HG02973 (cell line): ENCODE measurements at regions not wholly inside any gene's neighbourhood (a gene's known extent, or its start where the extent isn't known, plus 50 kb on each side); places are given as distances from the start of the nearest gene placed in this dataset.

Source experiments
- ATAC-seq: cut with Tn5 transposase; IDR thresholded peaks from one replicate; pipeline ENCODE4 v1.9.1; 2021; ENCODE audit warnings: moderate library complexity; ENCODE audit not compliant: unreplicated experiment

- ATAC-seq = no peak
Measured at GRCh38 chr14:40213701-40214100, 781.5 kb upstream of the FBXO33 start.

GRCh38 chr14:40204441-40205175 lies 772.4 kb upstream of the FBXO33 start:
- no peak for ATAC-seq

- no peak for ATAC-seq
Measured at GRCh38 chr14:40199101-40199500, 766.9 kb upstream of the FBXO33 start.

- ATAC-seq = no peak
Measured at GRCh38 chr14:40197344-40197743, 765.1 kb upstream of the FBXO33 start.

- ATAC-seq = no peak
Measured at GRCh38 chr14:40188006-40188405, 755.8 kb upstream of the FBXO33 start.

GRCh38 chr14:40164083-40164482 lies 731.9 kb upstream of the FBXO33 start:
- no peak for ATAC-seq

GRCh38 chr14:40139657-40140056 lies 707.4 kb upstream of the FBXO33 start:
- no peak for ATAC-seq

GRCh38 chr14:40133463-40133862 lies 701.2 kb upstream of the FBXO33 start:
- no peak for ATAC-seq

GRCh38 chr14:40129159-40129558 lies 696.9 kb upstream of the FBXO33 start:
- no peak for ATAC-seq

- ATAC-seq = no peak
Measured at GRCh38 chr14:40123816-40124215, 691.6 kb upstream of the FBXO33 start.

GRCh38 chr14:40122968-40123648 lies 690.9 kb upstream of the FBXO33 start:
- ATAC-seq = no peak

- ATAC-seq = no peak
Measured at GRCh38 chr14:40119765-40120164, 687.5 kb upstream of the FBXO33 start.

- ATAC-seq = no peak
Measured at GRCh38 chr14:40119321-40119720, 687.1 kb upstream of the FBXO33 start.

GRCh38 chr14:40115583-40115982 lies 683.4 kb upstream of the FBXO33 start:
- ATAC-seq = no peak

GRCh38 chr14:40113671-40114070 lies 681.4 kb upstream of the FBXO33 start:
- no peak for ATAC-seq

- ATAC-seq = no peak
Measured at GRCh38 chr14:40100544-40101196, 668.4 kb upstream of the FBXO33 start.

- no peak for ATAC-seq
Measured at GRCh38 chr14:40099316-40099715, 667.1 kb upstream of the FBXO33 start.

- no peak for ATAC-seq
Measured at GRCh38 chr14:40098468-40098867, 666.2 kb upstream of the FBXO33 start.

- no peak for ATAC-seq
Measured at GRCh38 chr14:40096968-40097367, 664.7 kb upstream of the FBXO33 start.

GRCh38 chr14:40093800-40094199 lies 661.6 kb upstream of the FBXO33 start:
- ATAC-seq = no peak

- no peak for ATAC-seq
Measured at GRCh38 chr14:40074169-40074568, 641.9 kb upstream of the FBXO33 start.

- ATAC-seq = no peak
Measured at GRCh38 chr14:40072175-40072574, 639.9 kb upstream of the FBXO33 start.
